Erythroblast (primary cell): ENCODE measurements at regions not wholly inside any gene's neighbourhood (a gene's known extent, or its start where the extent isn't known, plus 50 kb on each side); places are given as distances from the start of the nearest gene placed in this dataset.

Source experiments
- GATA1 ChIP-seq: IDR thresholded peaks from 2 replicates; pipeline ENCODE4 v1.6.1; 2011; ENCODE audit warnings: low read depth, mild to moderate bottlenecking, control low read depth, low read length, moderate library complexity
- POLR2A ChIP-seq: IDR thresholded peaks from 2 replicates; pipeline ENCODE4 v1.6.1; 2011; ENCODE audit warnings: mild to moderate bottlenecking, low read length

DNA sequence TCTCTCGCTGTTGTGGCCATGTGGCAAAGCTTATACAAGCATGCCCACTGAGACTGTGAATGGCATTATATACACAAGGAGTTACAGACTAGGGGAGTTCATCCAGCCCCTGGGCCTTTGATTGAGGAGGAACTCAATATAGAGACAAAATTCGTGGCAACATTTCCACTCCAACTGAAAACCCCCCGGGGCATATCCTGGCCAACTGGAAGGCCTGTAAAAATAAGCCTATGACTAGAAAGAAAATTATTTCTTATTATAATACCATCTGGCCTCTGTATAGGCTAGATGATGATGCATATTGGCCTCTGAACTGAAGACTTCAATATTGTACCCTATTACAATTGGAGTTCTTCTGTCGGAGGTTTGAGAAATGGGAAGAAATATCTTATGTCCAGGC, 175.5 kb upstream of the GJE1 start:
- TF ChIP-seq POLR2A (no peak), GATA1 (no peak)
